SK-N-SH treated with all-trans-retinoic acid at 6 μM for 48 hours (cell line): ENCODE measurements at regions not wholly inside any gene's neighbourhood (a gene's known extent, or its start where the extent isn't known, plus 50 kb on each side); places are given as distances from the start of the nearest gene placed in this dataset.

Experiments
- ATAC-seq: fragments of 200-7000 bp; cut with Tn5 transposase; 3 replicates; pipeline ENCODE4 v1.9.1; 2020; ENCODE audit warnings: mild to moderate bottlenecking, moderate library complexity
- ARNTL ChIP-seq: fragments of 450-650 bp; formaldehyde crosslinking; IDR thresholded peaks from 2 replicates; pipeline ENCODE4 v1.5.0; 2020; ENCODE audit warnings: low read depth, mild to moderate bottlenecking, moderate library complexity, borderline replicate concordance
- CSDC2 ChIP-seq: fragments of 250-450 bp; sonication (Bioruptor Pico); IDR thresholded peaks from 2 replicates; pipeline ENCODE4 v1.5.0; 2020; ENCODE audit warnings: mild to moderate bottlenecking, moderate library complexity
- ESRRG ChIP-seq: fragments of 250-450 bp; sonication (Bioruptor Pico); IDR thresholded peaks from 2 replicates; pipeline ENCODE4 v1.6.1; 2021; ENCODE audit warnings: mild to moderate bottlenecking
- GLIS3 ChIP-seq: fragments of 250-450 bp; sonication (Bioruptor Pico); IDR thresholded peaks from 2 replicates; pipeline ENCODE4 v1.5.0; 2020; ENCODE audit warnings: mild to moderate bottlenecking, moderate library complexity
- ISL1 ChIP-seq: fragments of 250-450 bp; sonication (Bioruptor Pico); IDR thresholded peaks from 2 replicates; pipeline ENCODE4 v2.1.2; 2022; ENCODE audit warnings: mild to moderate bottlenecking, moderate library complexity
- OSR1 ChIP-seq: fragments of 250-450 bp; sonication (Bioruptor Pico); IDR thresholded peaks from 2 replicates; pipeline ENCODE4 v1.8.0; 2022; ENCODE audit warnings: moderate library complexity, mild to moderate bottlenecking, inconsistent platforms
- PPARA ChIP-seq: fragments of 250-450 bp; sonication (Bioruptor Pico); IDR thresholded peaks from 2 replicates; pipeline ENCODE4 v1.5.0; 2020; ENCODE audit warnings: mild to moderate bottlenecking, borderline replicate concordance
- RARB ChIP-seq: fragments of 250-450 bp; sonication (Bioruptor Pico); IDR thresholded peaks from 2 replicates; pipeline ENCODE4 v1.8.0; 2021; ENCODE audit warnings: mild to moderate bottlenecking, moderate library complexity
- SNAI2 ChIP-seq: fragments of 250-450 bp; sonication (Bioruptor Pico); IDR thresholded peaks from 2 replicates; pipeline ENCODE4 v1.5.0; 2020; ENCODE audit warnings: mild to moderate bottlenecking, moderate library complexity
- TCF4 ChIP-seq: fragments of 250-450 bp; sonication (Bioruptor Pico); IDR thresholded peaks from 2 replicates; pipeline ENCODE4 v1.8.0; 2021; ENCODE audit warnings: mild to moderate bottlenecking, moderate library complexity, borderline replicate concordance
- TOX ChIP-seq: fragments of 250-450 bp; sonication (Bioruptor Pico); IDR thresholded peaks from 2 replicates; pipeline ENCODE4 v1.8.0; 2021; ENCODE audit warnings: mild to moderate bottlenecking, moderate library complexity, borderline replicate concordance
- ZC3H10 ChIP-seq: fragments of 250-450 bp; sonication (Bioruptor Pico); IDR thresholded peaks from 2 replicates; pipeline ENCODE4 v1.5.1; 2021; ENCODE audit warnings: mild to moderate bottlenecking, moderate library complexity
- ZFP3 ChIP-seq: fragments of 250-450 bp; sonication (Bioruptor Pico); IDR thresholded peaks from 2 replicates; pipeline ENCODE4 v1.5.0; 2020; ENCODE audit warnings: mild to moderate bottlenecking, moderate library complexity
- ZFP30 ChIP-seq: fragments of 450-650 bp; formaldehyde crosslinking; IDR thresholded peaks from 2 replicates; pipeline ENCODE4 v1.5.0; 2022; ENCODE audit warnings: mild to moderate bottlenecking, moderate library complexity
- ZNF565 ChIP-seq: fragments of 450-650 bp; formaldehyde crosslinking; conservative IDR thresholded peaks from 2 replicates; pipeline ENCODE4 v1.5.0; 2020; ENCODE audit warnings: low read depth, mild to moderate bottlenecking, moderate library complexity
- ZNF70 ChIP-seq: fragments of 450-650 bp; formaldehyde crosslinking; IDR thresholded peaks from 2 replicates; pipeline ENCODE4 v1.5.0; 2020; ENCODE audit warnings: mild to moderate bottlenecking, moderate library complexity
- ZNF8 ChIP-seq: fragments of 450-650 bp; formaldehyde crosslinking; IDR thresholded peaks from 2 replicates; pipeline ENCODE4 v1.5.0; 2020; ENCODE audit warnings: mild to moderate bottlenecking, moderate library complexity
- TF ChIP-seq, protein P1 (sequence below): fragments of 250-450 bp; sonication (Bioruptor Pico); IDR thresholded peaks from 2 replicates; pipeline ENCODE4 v1.5.1; 2020; ENCODE audit warnings: low read depth, mild to moderate bottlenecking, moderate library complexity
- TF ChIP-seq, protein P2 (sequence below): fragments of 250-450 bp; sonication (Bioruptor Pico); IDR thresholded peaks from 2 replicates; pipeline ENCODE4 v1.8.0; 2021; ENCODE audit warnings: low read depth, mild to moderate bottlenecking, moderate library complexity, borderline replicate concordance
- TF ChIP-seq, protein P3 (sequence below): fragments of 250-450 bp; sonication (Bioruptor Pico); IDR thresholded peaks from 2 replicates; pipeline ENCODE4 v1.5.1; 2021; ENCODE audit warnings: mild to moderate bottlenecking, moderate library complexity
- TF ChIP-seq, protein P4 (sequence below): fragments of 250-450 bp; sonication (Bioruptor Pico); IDR thresholded peaks from 2 replicates; pipeline ENCODE4 v1.5.0; 2020; ENCODE audit warnings: mild to moderate bottlenecking, moderate library complexity
- TF ChIP-seq, protein P5 (sequence below): fragments of 250-450 bp; sonication (Bioruptor Pico); IDR thresholded peaks from 2 replicates; pipeline ENCODE4 v1.8.0; 2020; ENCODE audit warnings: mild to moderate bottlenecking, moderate library complexity, borderline replicate concordance

DNA sequence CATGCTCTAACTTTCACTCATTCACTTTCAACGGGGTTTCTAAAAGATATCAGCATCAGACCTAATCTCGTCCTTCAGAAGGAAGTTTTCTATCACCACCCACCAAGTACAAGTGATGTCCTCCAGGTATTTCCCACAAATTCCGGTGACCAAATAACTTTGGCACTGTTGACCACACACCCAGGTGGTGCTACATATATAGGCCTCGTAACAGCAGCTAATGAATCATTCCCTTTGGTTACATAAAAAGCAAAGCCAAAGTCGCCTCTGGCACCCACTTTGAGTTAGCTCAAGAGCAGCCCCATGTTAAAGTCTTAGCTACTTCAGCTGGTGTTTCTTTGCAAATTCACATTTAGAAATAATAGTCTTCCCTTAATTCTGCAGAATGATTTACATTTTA is 138.2 kb upstream of the OSR1 start (continued):
- TF ChIP-seq, protein P1, sequence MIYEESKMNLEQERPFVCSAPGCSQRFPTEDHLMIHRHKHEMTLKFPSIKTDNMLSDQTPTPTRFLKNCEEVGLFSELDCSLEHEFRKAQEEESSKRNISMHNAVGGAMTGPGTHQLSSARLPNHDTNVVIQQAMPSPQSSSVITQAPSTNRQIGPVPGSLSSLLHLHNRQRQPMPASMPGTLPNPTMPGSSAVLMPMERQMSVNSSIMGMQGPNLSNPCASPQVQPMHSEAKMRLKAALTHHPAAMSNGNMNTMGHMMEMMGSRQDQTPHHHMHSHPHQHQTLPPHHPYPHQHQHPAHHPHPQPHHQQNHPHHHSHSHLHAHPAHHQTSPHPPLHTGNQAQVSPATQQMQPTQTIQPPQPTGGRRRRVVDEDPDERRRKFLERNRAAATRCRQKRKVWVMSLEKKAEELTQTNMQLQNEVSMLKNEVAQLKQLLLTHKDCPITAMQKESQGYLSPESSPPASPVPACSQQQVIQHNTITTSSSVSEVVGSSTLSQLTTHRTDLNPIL (CRISPR knock-in tag): no peak
- TF ChIP-seq CSDC2 (CRISPR knock-in tag) (no peak), SNAI2 (CRISPR knock-in tag) (no peak), ZNF565 (CRISPR knock-in tag) (no peak), ZNF70 (no peak), ZNF8 (CRISPR knock-in tag) (no peak), ZFP3 (CRISPR knock-in tag) (no peak), GLIS3 (CRISPR knock-in tag) (no peak)
- TF ChIP-seq, protein P2, sequence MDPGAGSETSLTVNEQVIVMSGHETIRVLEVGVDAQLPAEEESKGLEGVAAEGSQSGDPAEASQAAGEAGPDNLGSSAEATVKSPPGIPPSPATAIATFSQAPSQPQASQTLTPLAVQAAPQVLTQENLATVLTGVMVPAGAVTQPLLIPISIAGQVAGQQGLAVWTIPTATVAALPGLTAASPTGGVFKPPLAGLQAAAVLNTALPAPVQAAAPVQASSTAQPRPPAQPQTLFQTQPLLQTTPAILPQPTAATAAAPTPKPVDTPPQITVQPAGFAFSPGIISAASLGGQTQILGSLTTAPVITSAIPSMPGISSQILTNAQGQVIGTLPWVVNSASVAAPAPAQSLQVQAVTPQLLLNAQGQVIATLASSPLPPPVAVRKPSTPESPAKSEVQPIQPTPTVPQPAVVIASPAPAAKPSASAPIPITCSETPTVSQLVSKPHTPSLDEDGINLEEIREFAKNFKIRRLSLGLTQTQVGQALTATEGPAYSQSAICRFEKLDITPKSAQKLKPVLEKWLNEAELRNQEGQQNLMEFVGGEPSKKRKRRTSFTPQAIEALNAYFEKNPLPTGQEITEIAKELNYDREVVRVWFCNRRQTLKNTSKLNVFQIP: no peak

DNA sequence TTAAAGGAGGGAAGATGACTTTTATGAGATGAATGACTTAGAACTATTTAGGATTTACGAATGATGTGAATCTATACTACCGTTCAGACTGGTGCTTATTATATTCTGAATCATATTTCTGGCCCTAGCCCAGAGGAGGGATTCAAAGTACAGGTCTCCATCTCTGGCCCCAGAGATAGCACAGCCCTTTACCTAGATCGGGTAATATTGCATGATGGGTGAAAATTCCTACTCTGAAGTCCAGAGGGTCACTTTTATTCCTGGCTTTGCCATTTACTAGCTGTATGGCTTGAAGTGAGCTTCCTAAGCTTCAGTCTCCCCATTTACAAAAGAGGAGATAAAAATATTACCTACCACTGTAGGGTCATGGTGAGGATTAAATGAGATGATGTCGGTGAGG is 135.8 kb upstream of the OSR1 start:
- ATAC-seq: no peak
- TF ChIP-seq TCF4 (CRISPR knock-in tag) (no peak), RARB (CRISPR knock-in tag) (no peak), CSDC2 (CRISPR knock-in tag) (no peak), ISL1 (CRISPR knock-in tag) (no peak), PPARA (CRISPR knock-in tag) (no peak), ZNF8 (CRISPR knock-in tag) (no peak), ZC3H10 (no peak), OSR1 (CRISPR knock-in tag) (no peak), GLIS3 (CRISPR knock-in tag) (no peak), ARNTL (no peak), ZNF565 (CRISPR knock-in tag) (no peak)
- TF ChIP-seq, protein P2: no peak
- TF ChIP-seq, protein P3, sequence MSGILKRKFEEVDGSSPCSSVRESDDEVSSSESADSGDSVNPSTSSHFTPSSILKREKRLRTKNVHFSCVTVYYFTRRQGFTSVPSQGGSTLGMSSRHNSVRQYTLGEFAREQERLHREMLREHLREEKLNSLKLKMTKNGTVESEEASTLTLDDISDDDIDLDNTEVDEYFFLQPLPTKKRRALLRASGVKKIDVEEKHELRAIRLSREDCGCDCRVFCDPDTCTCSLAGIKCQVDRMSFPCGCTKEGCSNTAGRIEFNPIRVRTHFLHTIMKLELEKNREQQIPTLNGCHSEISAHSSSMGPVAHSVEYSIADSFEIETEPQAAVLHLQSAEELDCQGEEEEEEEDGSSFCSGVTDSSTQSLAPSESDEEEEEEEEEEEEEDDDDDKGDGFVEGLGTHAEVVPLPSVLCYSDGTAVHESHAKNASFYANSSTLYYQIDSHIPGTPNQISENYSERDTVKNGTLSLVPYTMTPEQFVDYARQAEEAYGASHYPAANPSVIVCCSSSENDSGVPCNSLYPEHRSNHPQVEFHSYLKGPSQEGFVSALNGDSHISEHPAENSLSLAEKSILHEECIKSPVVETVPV: no peak
- TF ChIP-seq, protein P1 (CRISPR knock-in tag): no peak
- TF ChIP-seq, protein P4, sequence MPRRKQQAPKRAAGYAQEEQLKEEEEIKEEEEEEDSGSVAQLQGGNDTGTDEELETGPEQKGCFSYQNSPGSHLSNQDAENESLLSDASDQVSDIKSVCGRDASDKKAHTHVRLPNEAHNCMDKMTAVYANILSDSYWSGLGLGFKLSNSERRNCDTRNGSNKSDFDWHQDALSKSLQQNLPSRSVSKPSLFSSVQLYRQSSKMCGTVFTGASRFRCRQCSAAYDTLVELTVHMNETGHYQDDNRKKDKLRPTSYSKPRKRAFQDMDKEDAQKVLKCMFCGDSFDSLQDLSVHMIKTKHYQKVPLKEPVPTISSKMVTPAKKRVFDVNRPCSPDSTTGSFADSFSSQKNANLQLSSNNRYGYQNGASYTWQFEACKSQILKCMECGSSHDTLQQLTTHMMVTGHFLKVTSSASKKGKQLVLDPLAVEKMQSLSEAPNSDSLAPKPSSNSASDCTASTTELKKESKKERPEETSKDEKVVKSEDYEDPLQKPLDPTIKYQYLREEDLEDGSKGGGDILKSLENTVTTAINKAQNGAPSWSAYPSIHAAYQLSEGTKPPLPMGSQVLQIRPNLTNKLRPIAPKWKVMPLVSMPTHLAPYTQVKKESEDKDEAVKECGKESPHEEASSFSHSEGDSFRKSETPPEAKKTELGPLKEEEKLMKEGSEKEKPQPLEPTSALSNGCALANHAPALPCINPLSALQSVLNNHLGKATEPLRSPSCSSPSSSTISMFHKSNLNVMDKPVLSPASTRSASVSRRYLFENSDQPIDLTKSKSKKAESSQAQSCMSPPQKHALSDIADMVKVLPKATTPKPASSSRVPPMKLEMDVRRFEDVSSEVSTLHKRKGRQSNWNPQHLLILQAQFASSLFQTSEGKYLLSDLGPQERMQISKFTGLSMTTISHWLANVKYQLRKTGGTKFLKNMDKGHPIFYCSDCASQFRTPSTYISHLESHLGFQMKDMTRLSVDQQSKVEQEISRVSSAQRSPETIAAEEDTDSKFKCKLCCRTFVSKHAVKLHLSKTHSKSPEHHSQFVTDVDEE (CRISPR knock-in tag): no peak

DNA sequence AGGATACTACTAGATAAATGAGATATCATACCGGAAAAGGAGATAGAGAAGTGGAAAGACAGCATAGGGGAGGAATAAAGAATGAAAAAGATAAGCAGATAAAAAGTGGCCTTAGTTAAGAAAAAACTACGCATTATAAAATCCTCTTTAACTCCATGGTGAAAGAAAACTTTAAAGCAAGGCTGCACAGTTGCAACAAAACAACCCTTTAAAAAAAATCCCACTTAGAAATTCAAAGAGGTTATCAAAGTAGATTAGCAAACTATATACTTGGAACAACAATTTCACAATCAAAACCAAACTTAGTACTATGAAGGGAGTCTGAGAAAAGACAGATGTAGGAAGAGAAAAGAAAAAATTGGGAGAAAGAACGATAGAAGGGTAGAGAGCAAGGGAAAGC is 133.4 kb upstream of the OSR1 start:
- no peak for ATAC-seq
- TF ChIP-seq, protein P3: no peak
- TF ChIP-seq ZNF8 (CRISPR knock-in tag) (no peak), TOX (CRISPR knock-in tag) (no peak), ARNTL (no peak), GLIS3 (CRISPR knock-in tag) (no peak), ESRRG (CRISPR knock-in tag) (no peak), ZFP30 (no peak), ZFP3 (CRISPR knock-in tag) (no peak), ZC3H10 (no peak), CSDC2 (CRISPR knock-in tag) (no peak), ISL1 (CRISPR knock-in tag) (no peak), ZNF70 (no peak), SNAI2 (CRISPR knock-in tag) (no peak)
- TF ChIP-seq, protein P1 (CRISPR knock-in tag): no peak
- TF ChIP-seq, protein P5, sequence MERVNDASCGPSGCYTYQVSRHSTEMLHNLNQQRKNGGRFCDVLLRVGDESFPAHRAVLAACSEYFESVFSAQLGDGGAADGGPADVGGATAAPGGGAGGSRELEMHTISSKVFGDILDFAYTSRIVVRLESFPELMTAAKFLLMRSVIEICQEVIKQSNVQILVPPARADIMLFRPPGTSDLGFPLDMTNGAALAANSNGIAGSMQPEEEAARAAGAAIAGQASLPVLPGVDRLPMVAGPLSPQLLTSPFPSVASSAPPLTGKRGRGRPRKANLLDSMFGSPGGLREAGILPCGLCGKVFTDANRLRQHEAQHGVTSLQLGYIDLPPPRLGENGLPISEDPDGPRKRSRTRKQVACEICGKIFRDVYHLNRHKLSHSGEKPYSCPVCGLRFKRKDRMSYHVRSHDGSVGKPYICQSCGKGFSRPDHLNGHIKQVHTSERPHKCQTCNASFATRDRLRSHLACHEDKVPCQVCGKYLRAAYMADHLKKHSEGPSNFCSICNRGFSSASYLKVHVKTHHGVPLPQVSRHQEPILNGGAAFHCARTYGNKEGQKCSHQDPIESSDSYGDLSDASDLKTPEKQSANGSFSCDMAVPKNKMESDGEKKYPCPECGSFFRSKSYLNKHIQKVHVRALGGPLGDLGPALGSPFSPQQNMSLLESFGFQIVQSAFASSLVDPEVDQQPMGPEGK (CRISPR knock-in tag): no peak
- TF ChIP-seq, all 23 proteins: peak for 0
